ENCODE measurements at regions not wholly inside any gene's neighbourhood (a gene's known extent, or its start where the extent isn't known, plus 50 kb on each side); places are given as distances from the start of the nearest gene placed in this dataset.

DNA sequence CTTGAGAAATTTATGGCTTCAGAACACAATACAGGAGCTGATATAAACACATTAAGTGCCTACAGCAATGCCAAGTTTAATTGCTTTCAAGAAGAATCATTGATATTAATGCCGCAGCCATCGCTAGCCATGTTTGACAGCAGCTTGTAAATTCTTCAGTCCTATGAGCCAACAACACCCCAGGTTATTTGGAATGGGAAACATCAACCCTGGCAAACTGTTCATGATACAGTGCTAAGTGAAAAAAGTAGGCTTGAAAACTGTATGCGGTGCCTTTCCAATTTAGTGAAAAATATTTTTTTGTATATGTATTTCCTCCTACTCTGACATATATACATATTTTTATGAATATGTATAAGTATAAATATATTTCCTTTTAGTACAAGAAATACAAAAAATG, 142.6 kb downstream of the CSNK2A3 start (continued):
- TF ChIP-seq ZNF384 (IDR thresholded peaks at IDR 0.05; ENCODE audit: borderline replicate concordance, low read depth, low read length) (no peak), TAF1 (IDR thresholded peaks at IDR 0.05; ENCODE audit: borderline replicate concordance, low read depth, low read length) (no peak), BCL3 (IDR thresholded peaks at IDR 0.05; ENCODE audit: borderline replicate concordance, insufficient read depth, low read depth, low read length, poor library complexity, severe bottlenecking) (no peak), IRF3 (IDR thresholded peaks at IDR 0.05) (no peak)

- H3K9me3 ChIP-seq (replicated peaks; ENCODE audit: control insufficient read depth, insufficient read depth, low read length) = no peaks in the 10 kb centered on the region
- 42% methylated on average over 2 of the region's 2 CpGs for WGBS (ENCODE audit: insufficient coverage, insufficient replicate concordance, low lambda C conversion rate, missing lambda C conversion rate)
- ChIA-PET CTCF (no interaction called here), POLR2A (no interaction called here), RAD21 (ENCODE audit: unreplicated experiment) (no interaction called here), SMC1A (ENCODE audit: uncharacterized antibody, unreplicated experiment) (interaction anchor here (1.4 kb wide), 1 partner anchor 175 kb away, joined by 3 read pairs; no protein-coding TSS in a partner anchor)
- TF ChIP-seq TARDBP (IDR thresholded peaks at IDR 0.05; ENCODE audit: borderline replicate concordance) (no peak), MXI1 (IDR thresholded peaks at IDR 0.05; ENCODE audit: low read depth, low read length) (no peak), PAX8 (IDR thresholded peaks at IDR 0.05) (no peak), CBX5 (IDR thresholded peaks at IDR 0.05; ENCODE audit: low read depth) (no peak)
- no peak overlapping the region for H3K4me3 ChIP-seq
- intact Hi-C loops (cut with micrococcal nuclease; ENCODE audit: unreplicated experiment) = loop anchor here (5.0 kb wide), 1 partner anchor 173 kb away; no protein-coding TSS in a partner anchor
- H2AFZ ChIP-seq (ENCODE audit: control insufficient read depth, low read depth, low read length) = no peak overlapping the region
- H3K9ac ChIP-seq (ENCODE audit: control insufficient read depth, insufficient read depth, low read length) = no peak overlapping the region
- BruUV-seq (replicated peaks) = no TSS peak
- no peaks in the 10 kb centered on the region for H3K79me2 ChIP-seq (ENCODE audit: control insufficient read depth, insufficient read depth, low read length)
- no peak for ATAC-seq
- H3K36me3 ChIP-seq (ENCODE audit: control insufficient read depth in 2 of 2, insufficient read depth in 2 of 2, low read length in 1 of 2) = no peaks in the 10 kb centered on the region
- H3K4me2 ChIP-seq (ENCODE audit: control insufficient read depth, insufficient read depth) = no peak overlapping the region
- no peak for DNase-seq (ENCODE audit: low read depth, low spot score)
- H3K27ac ChIP-seq (ENCODE audit: control insufficient read depth, insufficient read depth) = no peak overlapping the region
- H4K20me1 ChIP-seq (ENCODE audit: control insufficient read depth, insufficient read depth) = no peaks in the 10 kb centered on the region
- no peaks in the 10 kb centered on the region for H3K4me1 ChIP-seq (ENCODE audit: control insufficient read depth, insufficient read depth, low read length)
- peaks cover 0 to 6% of the 10 kb centered on the region in 2 experiments; a peak in 3 of 4 replicates for H3K27me3 ChIP-seq (replicated peaks in 1 of 2; ENCODE audit: control insufficient read depth in 2 of 2, insufficient read depth in 2 of 2, low read length in 1 of 2)
- in situ Hi-C loops (cut with MboI) = no loop called here
- no peak for FAIRE-seq
Measured at GRCh38 chr11:11209967-11210366, 143.1 kb downstream of the CSNK2A3 start.
